COLO668 (cell line): ENCODE measurements at regions not wholly inside any gene's neighbourhood (a gene's known extent, or its start where the extent isn't known, plus 50 kb on each side); places are given as distances from the start of the nearest gene placed in this dataset.
A peak's percentile ranks its signal among the peaks of the same experiment; 100 is the strongest.

Source experiments
- DNase-seq: peaks from one replicate; lab custom pipeline; 2025; ENCODE audit not compliant: unreplicated experiment; lab: John Stamatoyannopoulos, UW

- no peak for DNase-seq
Observed at GRCh38 chr18:10207682-10208345, 246.6 kb upstream of the APCDD1 start.

DNA sequence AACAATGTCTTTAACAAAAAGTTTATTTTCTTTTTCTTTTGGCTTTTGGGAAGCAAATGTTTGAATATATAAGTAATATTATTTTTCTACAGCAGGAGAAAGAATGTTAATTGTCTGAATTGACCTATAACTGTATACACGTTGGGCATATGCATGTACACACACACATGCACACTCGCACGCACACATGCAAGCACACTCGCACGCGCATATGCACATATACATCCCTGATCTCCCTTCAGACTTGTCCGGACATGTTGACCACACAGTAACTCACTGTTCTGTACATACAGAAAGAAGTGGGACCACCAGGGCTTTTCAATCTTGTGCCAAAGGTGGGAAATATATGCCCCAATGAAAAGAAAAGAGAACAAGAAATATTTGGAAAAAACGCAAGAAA, 245.1 kb upstream of the APCDD1 start:
- DNase-seq = no peak

GRCh38 chr18:10210057-10210633, 244.3 kb upstream of the APCDD1 start:
- DNase-seq = no peak

DNA sequence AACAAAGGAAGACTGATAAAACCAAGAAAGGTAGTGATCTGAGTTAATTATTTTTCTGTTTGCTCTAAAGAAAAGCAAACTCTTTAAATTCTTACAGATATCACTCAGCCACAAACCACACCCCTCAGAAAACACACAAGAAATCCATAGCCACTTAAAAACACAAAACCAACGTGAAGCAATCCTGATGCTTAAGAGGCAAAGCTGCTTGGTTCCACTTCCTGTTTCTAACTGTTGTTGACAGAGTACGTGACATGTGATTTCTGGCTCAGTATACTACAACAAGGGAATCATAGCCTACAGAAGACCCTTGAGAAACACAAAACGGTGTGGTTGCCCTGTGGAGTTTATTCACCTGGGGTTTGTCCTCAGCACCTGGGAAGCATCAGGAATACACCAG, 240.9 kb upstream of the APCDD1 start:
- DNase-seq = peak; percentile 19

GRCh38 chr18:10215446-10215845, 239.0 kb upstream of the APCDD1 start:
- DNase-seq = no peak

DNA sequence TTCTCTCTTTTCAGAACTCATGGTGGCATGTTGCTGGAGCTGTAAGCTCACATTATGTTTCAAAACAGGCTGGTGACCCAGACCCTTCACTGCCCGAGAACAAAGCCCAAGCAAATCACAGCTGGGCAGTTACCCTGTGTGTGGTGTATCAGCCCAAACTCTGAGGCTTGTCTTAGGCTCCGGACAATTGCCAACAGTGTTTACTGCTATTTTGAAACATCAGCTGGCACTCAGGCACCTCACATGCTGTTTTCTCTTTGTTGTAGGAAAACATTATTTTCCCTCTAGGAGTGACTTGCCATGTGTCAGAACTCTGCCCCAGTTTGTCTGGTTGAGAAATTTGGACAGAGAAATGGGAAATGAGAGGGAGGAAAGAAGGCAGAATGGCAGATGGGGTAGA, 237.6 kb upstream of the APCDD1 start:
- DNase-seq = no peak

DNA sequence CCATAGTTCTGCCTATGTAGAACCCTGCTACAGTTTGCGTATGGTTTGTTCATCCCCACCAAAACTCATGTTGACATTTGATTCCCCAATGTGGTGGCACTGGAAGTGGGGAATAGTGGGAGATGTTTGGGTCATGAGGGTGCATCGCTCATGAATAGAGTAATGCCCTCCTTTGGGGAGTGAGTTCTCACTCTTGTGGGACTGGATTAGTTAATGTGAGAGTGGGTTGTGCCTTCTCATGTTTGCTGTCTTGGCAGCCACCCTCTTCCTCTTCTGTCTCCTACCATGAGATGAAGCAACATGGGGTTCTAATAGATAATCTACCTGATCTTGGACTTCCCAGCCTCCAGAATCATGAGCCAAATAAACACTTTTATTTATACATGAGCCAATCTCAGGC, 237.2 kb upstream of the APCDD1 start:
- DNase-seq = no peak

- DNase-seq = no peak
Observed at GRCh38 chr18:10225300-10225699, 229.1 kb upstream of the APCDD1 start.

DNA sequence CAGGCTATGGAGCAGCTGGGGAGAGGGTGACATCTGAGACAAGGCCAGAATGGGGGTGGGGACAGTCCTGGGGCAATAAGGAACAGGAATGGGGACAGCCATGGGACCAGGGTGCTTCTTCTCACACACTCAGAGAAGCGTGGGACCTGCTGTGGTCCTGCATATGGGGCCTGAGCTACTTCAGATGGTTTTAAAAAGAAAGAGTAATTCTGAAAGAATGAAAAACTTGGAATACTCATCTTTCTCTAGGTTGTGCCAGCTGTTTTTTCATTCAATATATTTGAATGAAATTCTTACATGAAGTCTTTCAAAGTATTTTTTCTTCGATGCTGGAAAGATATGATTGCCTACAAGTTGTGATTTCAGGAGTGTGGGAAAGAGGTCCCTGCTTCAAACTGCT, 227.5 kb upstream of the APCDD1 start:
- DNase-seq = no peak

GRCh38 chr18:10228326-10228725, 226.1 kb upstream of the APCDD1 start:
- no peak for DNase-seq

- no peak for DNase-seq
Observed at GRCh38 chr18:10229458-10229857, 225.0 kb upstream of the APCDD1 start.

DNA sequence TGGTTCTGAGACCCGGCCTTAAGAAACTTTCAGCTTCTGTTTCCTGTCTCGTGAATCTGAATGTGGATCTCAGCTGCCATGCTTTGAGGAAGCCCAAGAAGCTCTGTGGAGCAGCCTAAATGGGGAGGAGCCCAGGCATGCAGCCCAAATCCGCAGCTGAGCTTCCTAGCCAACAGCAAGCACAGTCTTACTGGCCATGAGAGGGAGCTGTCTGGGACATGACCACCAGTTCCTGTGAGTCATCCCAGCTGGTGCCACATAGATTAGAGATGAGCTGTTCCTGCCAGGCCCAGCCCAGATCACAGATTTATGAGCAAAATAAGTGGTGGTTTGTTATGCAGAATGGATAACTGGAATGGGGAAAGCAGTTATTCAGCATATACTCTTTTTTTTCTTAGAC, 224.4 kb upstream of the APCDD1 start:
- peak; percentile 22 for DNase-seq

DNA sequence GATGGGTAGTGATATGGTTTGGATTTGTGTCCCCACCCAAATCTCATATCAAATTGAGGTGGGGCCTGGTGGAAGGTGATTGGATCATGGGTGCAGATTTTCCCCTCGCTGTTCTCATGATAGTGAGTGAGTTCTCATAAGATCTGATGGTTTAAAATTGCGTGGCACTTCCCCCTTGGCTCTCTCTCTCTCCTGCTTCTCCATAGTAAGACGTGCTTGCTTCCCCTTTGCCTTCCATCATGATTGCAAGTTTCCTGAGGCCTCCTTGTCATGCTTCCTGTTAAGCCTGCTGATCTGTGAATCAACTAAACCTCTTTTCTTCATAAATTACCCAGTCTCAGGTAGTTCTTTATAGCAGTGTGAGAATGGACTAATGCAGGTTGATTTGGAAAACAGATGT, 223.2 kb upstream of the APCDD1 start:
- DNase-seq = no peak

DNA sequence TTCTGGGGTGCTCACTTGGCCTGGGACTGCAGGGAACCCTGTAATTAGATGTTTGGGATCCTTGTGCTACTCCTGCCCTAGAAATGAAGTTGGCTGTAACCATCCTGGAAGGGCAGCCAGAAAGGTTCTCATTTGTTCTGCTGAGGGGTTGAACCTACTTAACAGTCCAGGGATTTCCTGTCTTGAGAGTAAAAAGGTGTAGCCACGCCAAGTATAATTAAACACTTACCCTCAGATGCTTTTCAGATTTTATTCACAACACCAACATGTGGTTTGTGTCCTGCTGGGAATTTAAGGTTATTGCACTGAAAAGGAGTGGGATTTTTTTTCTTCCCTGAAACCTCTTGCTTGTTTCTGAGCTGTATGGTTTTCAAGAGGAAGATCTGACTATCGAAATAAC, 222.4 kb upstream of the APCDD1 start:
- no peak for DNase-seq

DNA sequence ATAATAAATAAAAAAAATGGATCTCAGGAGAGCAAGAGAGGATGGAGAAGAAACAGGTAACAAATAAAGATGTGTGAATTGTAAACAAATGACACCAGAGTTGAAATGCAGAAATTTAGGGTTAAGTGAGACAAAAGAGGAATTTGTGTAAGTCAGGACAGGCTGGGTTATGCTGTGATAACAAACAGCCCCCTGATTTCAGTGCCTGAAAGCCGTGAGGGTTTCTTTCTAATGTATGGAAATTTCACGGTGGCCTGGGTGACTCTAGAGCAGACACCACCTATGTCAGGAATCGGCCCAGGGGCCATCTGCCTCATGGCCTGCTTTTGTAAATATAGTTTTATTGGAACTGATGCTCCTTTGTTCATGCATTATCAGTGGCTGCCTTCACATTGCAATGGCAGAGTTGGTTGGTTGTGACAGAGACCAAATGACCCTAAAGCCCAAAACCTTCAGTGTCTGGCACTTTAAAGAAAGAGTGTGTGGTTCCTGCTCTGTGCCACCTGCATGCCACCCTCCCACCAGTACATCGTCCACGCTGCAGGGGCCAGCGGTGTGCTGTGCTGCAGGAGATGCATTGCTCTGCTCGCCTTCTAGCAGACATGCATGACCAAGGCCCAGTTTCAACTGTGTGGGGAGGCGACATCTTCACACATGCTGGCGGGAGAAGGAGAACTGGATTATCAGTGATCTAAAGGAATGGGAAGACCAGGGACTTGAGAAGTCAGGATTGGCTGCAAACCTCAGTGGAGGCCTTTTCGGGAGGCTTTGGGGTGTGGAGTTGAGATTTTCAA, 221.2 kb upstream of the APCDD1 start:
- DNase-seq = no peak

DNA sequence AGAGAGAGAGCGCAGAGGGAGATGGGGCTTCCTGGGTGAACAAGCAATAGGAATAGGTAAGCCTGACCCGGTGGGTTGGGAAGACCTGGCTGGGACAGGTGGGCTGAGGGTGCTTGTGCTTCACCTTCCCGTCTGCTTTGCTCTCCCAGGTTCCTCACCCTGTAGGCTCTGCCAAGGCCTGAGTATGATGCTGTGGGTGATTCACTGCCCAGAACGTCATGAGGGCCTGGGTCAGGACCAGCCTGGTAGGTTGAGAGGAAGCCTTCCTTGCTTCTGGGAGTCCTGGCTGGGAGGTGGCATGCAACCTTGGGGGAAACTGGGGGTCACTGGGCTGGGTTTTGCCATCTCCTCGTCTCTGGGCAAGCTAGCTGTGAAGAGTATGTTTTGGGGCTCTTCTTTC, 220.2 kb upstream of the APCDD1 start:
- no peak for DNase-seq

- no peak for DNase-seq
Observed at GRCh38 chr18:10234912-10235660, 219.3 kb upstream of the APCDD1 start.

GRCh38 chr18:10235661-10235952, 218.8 kb upstream of the APCDD1 start:
- no peak for DNase-seq

DNA sequence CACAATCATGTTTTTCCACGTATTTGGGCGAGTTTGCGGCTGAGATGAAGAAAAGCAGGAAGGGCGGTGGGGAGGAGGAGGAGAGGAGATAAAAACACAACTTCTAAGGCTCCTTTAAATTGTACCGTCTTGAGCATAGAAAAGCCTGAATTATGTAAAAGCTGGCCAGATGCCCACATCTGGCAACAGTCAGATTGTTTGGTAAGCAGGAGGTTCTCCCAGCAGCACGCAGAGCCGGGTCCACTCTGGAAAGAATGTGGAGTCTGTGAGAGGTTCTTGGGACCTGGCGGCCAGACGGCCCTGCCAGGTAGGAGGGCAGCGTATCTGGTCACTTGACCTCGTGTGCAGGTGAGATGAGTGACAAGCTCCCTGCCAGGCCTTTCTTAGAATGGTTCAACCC, 215.3 kb upstream of the APCDD1 start:
- DNase-seq = no peak

DNA sequence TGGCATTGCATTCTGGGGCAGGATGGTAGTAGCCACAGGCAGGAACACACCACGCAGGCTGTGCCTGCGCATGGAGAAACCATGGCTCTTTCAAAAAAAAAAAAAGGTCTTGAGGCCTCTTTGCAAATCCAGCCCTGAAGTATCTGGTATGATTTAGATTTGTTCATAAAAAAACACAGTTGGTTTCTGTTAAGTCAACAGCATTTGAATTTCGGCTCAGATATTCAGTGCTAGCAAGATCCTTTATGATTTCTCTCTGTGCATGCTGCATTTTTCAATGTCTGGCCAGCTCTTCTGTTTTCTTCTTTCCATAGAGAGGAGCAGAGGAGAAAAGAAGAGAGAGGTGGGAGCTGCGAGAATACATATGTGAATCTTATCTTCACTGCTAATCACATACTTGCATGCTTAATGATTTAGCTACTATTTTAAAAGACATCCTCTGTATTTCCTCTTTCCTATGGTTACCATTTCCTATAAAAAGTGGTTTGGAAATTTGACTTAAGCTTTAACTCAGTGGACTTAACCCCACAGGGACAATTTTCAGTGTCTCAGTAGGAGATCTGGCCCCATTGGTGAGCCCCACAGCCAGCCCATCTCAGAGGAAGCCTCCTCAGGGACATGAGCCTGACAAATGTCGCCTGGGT, 214.3 kb upstream of the APCDD1 start:
- no peak for DNase-seq

DNA sequence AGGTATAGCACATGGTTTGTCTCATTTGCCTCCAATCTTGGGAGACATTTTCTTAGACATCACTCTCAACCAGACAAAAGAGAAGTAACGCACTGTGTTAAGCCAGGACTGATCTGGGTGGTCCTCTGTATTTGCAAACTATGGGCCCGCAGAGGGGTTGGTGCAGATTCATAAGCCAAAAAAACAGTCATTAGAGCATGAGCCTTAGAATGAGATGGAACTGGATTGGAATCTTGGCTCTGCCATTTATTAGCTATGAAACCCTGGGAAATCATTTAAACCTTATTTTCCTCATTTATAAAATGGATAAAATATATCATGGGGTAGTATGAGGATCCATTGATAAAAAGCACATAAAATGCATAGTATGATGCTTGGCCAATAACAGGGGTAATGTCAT, 213.5 kb upstream of the APCDD1 start:
- no peak for DNase-seq
